ENCODE measurements at regions not wholly inside any gene's neighbourhood (a gene's known extent, or its start where the extent isn't known, plus 50 kb on each side); places are given as distances from the start of the nearest gene placed in this dataset.
"Not testable (repeated sequence)": the region's sequence is repeated elsewhere in the genome, so short reads cannot be mapped to it uniquely, and the experiment has no call there.

DNA sequence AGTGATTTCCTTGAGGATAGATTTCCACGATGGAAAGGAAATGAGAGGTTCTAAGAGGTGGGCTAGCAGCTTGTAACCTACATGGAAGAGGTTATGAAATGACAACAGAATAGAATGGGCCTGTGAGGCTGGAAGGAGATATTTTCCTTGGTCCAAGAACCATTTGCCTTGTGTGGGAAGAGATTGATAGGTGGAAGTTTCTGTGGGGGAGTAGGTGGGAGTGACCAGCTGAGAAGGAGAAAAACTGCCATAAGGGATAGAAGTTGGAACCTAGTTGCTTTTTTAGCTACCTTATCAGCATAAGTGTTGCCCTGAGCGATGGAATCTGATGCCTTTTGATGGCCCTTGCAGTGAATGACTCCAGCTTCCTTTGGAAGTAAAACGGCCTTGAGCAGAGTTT lies 60.4 kb upstream of the NAA35 start:
- not testable (repeated sequence) for DNase-seq (ENCODE audit: low read depth in 2 of 2)

DNA sequence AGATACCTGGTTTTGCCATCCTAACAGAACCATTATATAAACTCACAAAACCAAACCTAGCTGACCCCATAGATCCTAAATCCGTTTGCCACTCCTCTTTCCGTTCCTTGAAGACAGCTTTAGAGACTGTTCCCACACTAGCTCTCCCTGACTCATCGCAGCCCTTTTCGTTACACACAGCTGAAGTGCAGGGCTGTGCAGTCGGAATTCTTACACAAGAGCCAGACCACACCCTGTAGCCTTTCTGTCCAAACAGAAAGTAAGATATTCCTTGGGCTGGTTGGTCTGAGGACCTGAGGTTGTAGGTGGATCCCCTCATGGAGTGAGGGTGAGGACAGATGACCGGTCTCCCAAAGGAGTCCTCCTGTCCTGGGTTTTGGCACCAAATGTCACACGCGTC lies 56.7 kb upstream of the NAA35 start:
- no peak for DNase-seq (ENCODE audit: low read depth in 2 of 2)

DNA sequence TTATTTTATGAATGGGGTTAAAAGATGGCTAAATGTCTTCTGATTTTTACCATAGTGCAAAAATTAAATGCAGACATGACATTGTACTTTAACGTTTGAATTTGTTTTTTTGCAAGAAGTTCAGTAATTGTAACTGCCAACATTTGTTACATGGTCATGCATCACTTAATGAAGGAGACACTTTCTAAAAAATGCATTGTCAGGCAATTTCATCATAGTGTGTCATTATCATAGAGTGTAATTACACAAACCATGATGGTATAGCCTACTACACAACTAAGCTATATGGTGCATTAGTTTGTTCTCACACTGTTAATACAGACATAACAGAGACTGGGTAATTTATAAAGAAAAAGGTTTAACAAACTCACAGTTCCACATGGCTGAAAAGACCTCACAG lies 50.0 kb upstream of the NAA35 start:
- DNase-seq (ENCODE audit: low read depth in 2 of 2) = no peak
